Panc1 (cell line): ENCODE measurements at regions not wholly inside any gene's neighbourhood (a gene's known extent, or its start where the extent isn't known, plus 50 kb on each side); places are given as distances from the start of the nearest gene placed in this dataset.

Experiments
- ATAC-seq: fragments of 200-7000 bp; cut with Tn5 transposase; 2 replicates; pipeline ENCODE4 v1.9.1; 2020; ENCODE audit warnings: mild to moderate bottlenecking, moderate library complexity
- BruUV-seq: library from RNA; stranded (reverse); fragments of 400-500 nt; replicated peaks from 2 replicates; lab custom pipeline; 2021; lab: Mats Ljungman, UMichigan
- CTCF ChIA-PET: fragments of 300-600 bp; sonication (Branson Sonifier 250); formaldehyde crosslinking; loops from one replicate; lab custom pipeline; 2022; ENCODE audit warnings: antibody characterized with exemption; lab: Charles Lee
- POLR2A ChIA-PET: fragments of 300-600 bp; sonication (Branson Sonifier 250); formaldehyde crosslinking; loops from one replicate; lab custom pipeline; 2022; ENCODE audit warnings: antibody characterized with exemption; lab: Charles Lee
- DNase-seq: peaks from one replicate; pipeline ENCODE4 v3.0.0-alpha.2; 2010; ENCODE audit warnings: low read depth, low spot score
- H3K27ac ChIP-seq: 2 replicates; pipeline ENCODE4 v1.5.1; 2011; ENCODE audit warnings: mild to moderate bottlenecking, low read length, inconsistent platforms
- H3K27me3 ChIP-seq: fragments of 200-500 bp; sonication (Bioruptor generic); 2 replicates; pipeline ENCODE4 v1.6.0; 2014; ENCODE audit warnings: low read length, inconsistent platforms; ENCODE audit not compliant: control insufficient read depth, insufficient read depth
- H3K36me3 ChIP-seq: fragments of 200-500 bp; sonication (Bioruptor generic); 2 replicates; pipeline ENCODE4 v1.5.1; 2014; ENCODE audit warnings: inconsistent platforms, mild to moderate bottlenecking, low read length, moderate library complexity; ENCODE audit not compliant: control insufficient read depth, insufficient read depth
- H3K4me1 ChIP-seq: 2 replicates; pipeline ENCODE4 v1.5.1; 2011; ENCODE audit warnings: inconsistent platforms, mild to moderate bottlenecking, low read length, moderate library complexity; ENCODE audit not compliant: control insufficient read depth, insufficient read depth
- H3K4me3 ChIP-seq, 2 experiments: 2 replicates each; pipeline ENCODE4 v1.5.1; 2011 to 2012; ENCODE audit warnings: low read depth in 2 of 2, low read length in 2 of 2, mild to moderate bottlenecking in 2 of 2, inconsistent platforms in 1 of 2, moderate library complexity in 1 of 2
- H3K9me3 ChIP-seq: fragments of 200-500 bp; sonication (Bioruptor generic); 2 replicates; pipeline ENCODE4 v1.5.1; 2014; ENCODE audit warnings: low read depth, mild to moderate bottlenecking, inconsistent platforms, low read length, moderate library complexity; ENCODE audit not compliant: control insufficient read depth, insufficient read depth
- CTCF ChIP-seq: fragments of 450-650 bp; IDR thresholded peaks from 2 replicates; pipeline ENCODE4 v1.5.1; 2017; ENCODE audit warnings: mild to moderate bottlenecking
- POLR2AphosphoS5 ChIP-seq: IDR thresholded peaks from 2 replicates; pipeline ENCODE4 v1.6.1; 2012; ENCODE audit warnings: mild to moderate bottlenecking, low read depth, low read length, moderate library complexity
- REST ChIP-seq, 2 experiments: IDR thresholded peaks; 2 replicates each; pipeline ENCODE4 v1.6.1; 2011 to 2012; ENCODE audit warnings: low read depth in 2 of 2, control low read depth in 1 of 2, low read length in 1 of 2, mild to moderate bottlenecking in 1 of 2, moderate library complexity in 1 of 2; ENCODE audit not compliant: insufficient read depth in 1 of 2
- SIN3A ChIP-seq: IDR thresholded peaks from 2 replicates; pipeline ENCODE4 v1.6.1; 2012; ENCODE audit warnings: low read depth, mild to moderate bottlenecking, low read length, moderate library complexity, borderline replicate concordance; ENCODE audit not compliant: insufficient read depth
- TCF7L2 ChIP-seq: IDR thresholded peaks from 2 replicates; pipeline ENCODE4 v1.6.1; 2011; ENCODE audit warnings: mild to moderate bottlenecking, low read depth, low read length, inconsistent platforms
- in situ Hi-C: cut with HindIII; loops from 2 replicates; pipeline ENCODE4 v1.10.0; 2016; ENCODE audit warnings: low sequenced_read_pairs, low pct_unique_long_range_greater_than_20kb
- intact Hi-C: fragments of 100-400 bp; cut with micrococcal nuclease; formaldehyde crosslinking; loops from one replicate; pipeline ENCODE4 v1.10.0; 2022; ENCODE audit not compliant: unreplicated experiment

DNA sequence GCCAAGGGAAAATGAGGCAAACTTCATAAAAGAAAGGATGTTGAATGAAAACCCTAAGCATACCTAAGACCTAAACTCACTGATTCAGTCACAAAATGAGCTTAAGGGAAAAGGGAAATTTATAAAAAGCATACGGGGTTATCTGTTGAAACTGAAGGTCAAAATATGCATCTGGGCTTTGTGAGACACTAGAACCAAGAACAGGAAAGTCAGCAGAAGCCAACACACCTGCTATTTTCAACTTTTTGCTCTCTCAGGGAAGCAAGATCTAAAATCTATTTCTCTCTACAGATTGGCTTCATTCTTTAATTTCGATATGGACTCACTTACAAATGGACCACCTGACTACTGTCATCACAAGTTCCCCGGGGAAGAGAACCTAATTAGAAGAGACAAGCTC is 338.6 kb upstream of the NECTIN3 start:
- in situ Hi-C loops = no loop called here
- H3K27me3 ChIP-seq = no peaks in the 10 kb centered on the region
- H3K27ac ChIP-seq = no peak overlapping the region
- intact Hi-C loops = no loop called here
- BruUV-seq = no TSS peak
- ATAC-seq (no peak), DNase-seq (no peak)
- ChIA-PET CTCF (no interaction called here), POLR2A (no interaction called here)
- TF ChIP-seq POLR2AphosphoS5 (no peak), TCF7L2 (no peak), REST (IDR thresholded peaks at IDR 0.05; ENCODE audit: insufficient read depth in 1 of 2, low read depth in 2 of 2, low read length in 1 of 2) (no peak), CTCF (no peak), SIN3A (no peak)
- no peak overlapping the region for H3K4me3 ChIP-seq
- no peaks in the 10 kb centered on the region for H3K4me1 ChIP-seq
- no peaks in the 10 kb centered on the region for H3K9me3 ChIP-seq
- no peaks in the 10 kb centered on the region for H3K36me3 ChIP-seq

DNA sequence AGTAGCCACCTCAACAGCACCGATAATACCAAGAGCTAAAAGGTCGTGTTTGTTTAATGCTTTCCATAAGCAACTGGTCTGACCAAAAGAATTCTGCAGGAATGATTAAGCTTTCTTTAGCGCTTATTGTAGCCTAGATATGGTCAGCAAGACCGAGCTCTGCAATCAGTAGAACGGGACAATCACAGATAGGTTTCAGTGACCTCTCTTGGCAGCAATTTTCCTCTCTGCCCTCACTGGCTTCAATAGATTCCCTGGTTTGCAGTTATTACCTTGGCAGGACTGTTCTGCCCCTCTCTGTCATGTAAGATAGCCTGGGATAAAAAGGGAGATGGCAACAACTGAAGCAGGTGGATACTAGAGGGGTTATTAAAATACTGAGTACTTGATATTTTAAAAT is 337.1 kb upstream of the NECTIN3 start:
- no peaks in the 10 kb centered on the region for H3K9me3 ChIP-seq
- H3K36me3 ChIP-seq = no peaks in the 10 kb centered on the region
- TF ChIP-seq POLR2AphosphoS5 = no peak
- no peak for TF ChIP-seq CTCF
- no peak for TF ChIP-seq TCF7L2
- TF ChIP-seq SIN3A = no peak
- no peak for TF ChIP-seq REST (IDR thresholded peaks at IDR 0.05; ENCODE audit: insufficient read depth in 1 of 2, low read depth in 2 of 2, low read length in 1 of 2)
- no peaks in the 10 kb centered on the region for H3K27me3 ChIP-seq
- in situ Hi-C loops = no loop called here
- POLR2A ChIA-PET = no interaction called here
- CTCF ChIA-PET = no interaction called here
- no peaks in the 10 kb centered on the region for H3K4me1 ChIP-seq
- ATAC-seq (no peak), DNase-seq (no peak)
- no TSS peak for BruUV-seq
- H3K4me3 ChIP-seq = no peak overlapping the region
- no peak overlapping the region for H3K27ac ChIP-seq
- intact Hi-C loops = no loop called here
